Coronary artery (tissue), 2 donors: ENCODE measurements at regions not wholly inside any gene's neighbourhood (a gene's known extent, or its start where the extent isn't known, plus 50 kb on each side); places are given as distances from the start of the nearest gene placed in this dataset.

Experiments used
- DNase-seq: peaks from one replicate; pipeline ENCODE4 v3.0.0-alpha.2; 2017; ENCODE audit warnings: low spot score
- H3K27ac ChIP-seq, 2 donors: fragments of 200-600 bp; sonication (generic); one replicate each; pipeline ENCODE4 v1.5.1; 2016 to 2019
- H3K4me3 ChIP-seq: fragments of 200-600 bp; sonication (generic); 2 replicates; pipeline ENCODE4 v1.5.1; 2016; ENCODE audit warnings: mild to moderate bottlenecking, moderate library complexity
- TF ChIP-seq, protein P1 (sequence below): fragments of 200-600 bp; sonication (generic); IDR thresholded peaks from one replicate; pipeline ENCODE4 v1.5.1; 2019; ENCODE audit warnings: antibody characterized with exemption

DNA sequence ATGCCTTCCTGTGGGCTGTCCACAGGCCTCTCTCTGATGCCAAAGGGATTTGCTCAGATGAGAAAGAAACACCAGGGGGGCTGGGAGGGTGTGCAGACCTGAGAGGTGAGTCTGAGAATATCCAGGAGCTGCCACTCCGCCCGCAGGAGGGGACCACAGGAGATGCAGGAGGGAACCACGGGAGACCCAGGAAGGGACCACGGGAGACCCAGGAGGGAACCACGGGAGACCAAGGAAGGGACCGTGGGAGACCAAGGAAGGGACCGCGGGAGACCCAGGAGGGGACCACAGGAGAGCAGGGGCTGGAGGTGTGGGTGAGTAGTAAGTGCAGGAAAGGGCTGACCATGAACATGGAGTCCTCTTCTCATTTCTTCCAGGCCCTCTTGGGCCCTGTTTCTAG, 74.6 kb upstream of the SFSWAP start:
- TF ChIP-seq, protein P1, sequence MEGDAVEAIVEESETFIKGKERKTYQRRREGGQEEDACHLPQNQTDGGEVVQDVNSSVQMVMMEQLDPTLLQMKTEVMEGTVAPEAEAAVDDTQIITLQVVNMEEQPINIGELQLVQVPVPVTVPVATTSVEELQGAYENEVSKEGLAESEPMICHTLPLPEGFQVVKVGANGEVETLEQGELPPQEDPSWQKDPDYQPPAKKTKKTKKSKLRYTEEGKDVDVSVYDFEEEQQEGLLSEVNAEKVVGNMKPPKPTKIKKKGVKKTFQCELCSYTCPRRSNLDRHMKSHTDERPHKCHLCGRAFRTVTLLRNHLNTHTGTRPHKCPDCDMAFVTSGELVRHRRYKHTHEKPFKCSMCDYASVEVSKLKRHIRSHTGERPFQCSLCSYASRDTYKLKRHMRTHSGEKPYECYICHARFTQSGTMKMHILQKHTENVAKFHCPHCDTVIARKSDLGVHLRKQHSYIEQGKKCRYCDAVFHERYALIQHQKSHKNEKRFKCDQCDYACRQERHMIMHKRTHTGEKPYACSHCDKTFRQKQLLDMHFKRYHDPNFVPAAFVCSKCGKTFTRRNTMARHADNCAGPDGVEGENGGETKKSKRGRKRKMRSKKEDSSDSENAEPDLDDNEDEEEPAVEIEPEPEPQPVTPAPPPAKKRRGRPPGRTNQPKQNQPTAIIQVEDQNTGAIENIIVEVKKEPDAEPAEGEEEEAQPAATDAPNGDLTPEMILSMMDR = no peak
- Histone ChIP-seq H3K27ac (no peak overlapping the region), H3K4me3 (no peak overlapping the region)
- no peak for DNase-seq

DNA sequence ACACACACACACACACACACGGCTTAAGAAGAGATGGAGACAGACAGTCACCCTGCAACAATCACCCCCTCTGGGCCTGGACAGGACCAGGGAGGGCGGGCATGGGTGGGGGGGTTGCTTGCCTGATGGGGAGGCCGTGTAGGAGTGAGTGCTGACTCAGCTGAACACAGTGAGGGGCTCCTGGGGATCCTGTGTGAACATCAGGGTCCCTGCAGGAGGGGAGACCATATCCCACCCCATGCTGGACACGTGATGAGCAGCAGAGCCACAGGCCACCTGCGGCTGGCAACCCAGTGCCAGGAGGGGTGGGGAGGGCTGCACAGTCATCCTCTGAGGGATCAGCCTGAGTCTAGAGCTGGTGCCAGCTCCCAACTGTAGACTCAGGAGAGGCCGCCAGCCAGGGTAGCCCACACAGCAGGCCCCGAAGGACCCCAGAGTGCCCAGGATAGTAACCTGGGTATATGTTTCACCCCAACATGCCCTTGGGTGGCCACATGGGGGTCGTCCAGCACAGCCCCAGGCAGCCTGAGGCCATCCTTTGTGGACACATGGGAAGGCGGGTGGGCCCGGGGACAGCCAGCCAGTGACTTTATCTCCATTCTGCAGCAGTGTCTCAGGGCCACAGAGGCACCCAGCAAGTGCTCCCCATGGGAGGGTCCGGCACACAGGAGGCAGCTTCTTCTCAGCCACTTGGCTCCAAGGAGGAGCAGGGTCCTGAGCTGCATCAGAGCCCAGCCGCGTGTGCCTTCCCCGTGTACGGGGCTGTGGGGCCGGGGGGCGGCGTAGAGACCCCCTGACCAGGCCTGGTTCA, 73.7 kb upstream of the SFSWAP start:
- no peak overlapping the region for H3K27ac ChIP-seq
- TF ChIP-seq, protein P1 = no peak
- H3K4me3 ChIP-seq = no peak overlapping the region
- DNase-seq = no peak

DNA sequence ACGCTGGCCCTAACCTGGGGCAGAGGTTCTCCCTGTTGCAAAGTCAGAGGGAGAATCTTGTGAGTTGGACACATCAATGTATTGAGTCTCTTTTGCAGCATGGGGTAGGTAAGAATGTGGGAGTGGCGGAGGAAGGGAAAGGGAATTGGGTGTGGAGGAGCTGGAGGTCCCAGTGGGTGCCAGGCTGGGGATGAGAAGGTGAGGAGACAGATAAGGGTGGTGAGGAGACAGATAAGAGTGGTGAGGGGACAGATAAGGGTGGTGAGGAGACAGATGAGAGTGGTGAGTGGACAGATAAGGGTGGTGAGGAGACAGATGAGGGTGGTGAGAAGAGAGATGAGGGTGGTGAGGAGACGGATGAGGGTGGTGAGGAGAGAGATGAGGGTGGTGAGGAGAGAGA, 72.9 kb upstream of the SFSWAP start:
- Histone ChIP-seq H3K4me3 (no peak overlapping the region), H3K27ac (no peak overlapping the region)
- no peak for DNase-seq
- TF ChIP-seq, protein P1 = no peak

DNA sequence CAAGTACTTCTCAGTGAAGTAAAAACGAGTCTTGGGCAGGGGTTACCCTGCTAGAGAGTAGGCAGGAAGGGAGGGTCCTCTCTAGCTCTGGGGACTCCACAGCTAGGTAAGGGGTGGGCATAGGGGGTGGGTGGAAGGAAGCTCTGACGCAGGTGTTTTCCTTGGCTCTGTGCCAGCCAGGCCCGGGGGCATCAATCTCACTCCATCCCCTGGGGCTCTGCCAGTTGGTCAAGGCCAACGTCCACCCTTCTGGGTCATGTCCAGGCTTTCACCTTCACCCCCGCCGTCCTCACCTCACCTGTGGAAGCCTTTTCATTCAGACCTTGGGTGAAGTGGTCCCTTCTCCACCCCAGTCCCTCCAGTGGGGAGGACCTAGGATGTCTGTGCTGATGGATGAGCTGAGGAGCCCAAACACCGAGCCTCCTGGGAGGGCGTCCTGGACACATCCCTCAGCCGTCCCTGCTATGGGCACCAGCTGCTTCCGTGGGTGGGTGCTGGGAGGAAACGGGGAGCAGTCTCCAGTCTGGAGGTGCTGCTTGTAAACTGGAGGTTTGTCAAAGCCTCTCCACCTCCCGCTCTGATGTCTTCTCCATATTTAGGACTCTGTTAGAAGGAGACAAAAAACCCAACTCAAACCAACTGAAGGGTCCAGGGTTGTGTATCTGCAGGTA, 71.5 kb upstream of the SFSWAP start:
- TF ChIP-seq, protein P1 = no peak

DNA sequence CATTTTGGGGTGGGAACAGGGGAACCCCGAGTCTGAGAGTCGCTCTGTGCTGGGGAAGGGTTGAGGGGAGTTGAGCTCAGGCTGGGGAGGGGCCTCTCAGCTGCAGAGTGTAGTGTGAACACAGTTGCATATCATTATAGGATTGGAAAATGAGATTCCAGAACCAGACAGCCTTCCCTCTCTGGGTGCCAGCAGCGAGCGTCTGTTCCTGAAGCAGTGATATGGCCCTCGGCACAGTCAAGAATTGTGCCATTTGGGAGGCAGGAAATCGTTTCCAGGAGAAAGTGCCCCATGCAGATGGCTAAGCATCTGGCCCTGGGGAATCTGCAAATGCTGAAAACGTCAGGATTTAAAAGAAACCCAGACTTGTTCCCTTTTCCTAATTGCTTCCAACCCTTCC, 70.4 kb upstream of the SFSWAP start:
- Histone ChIP-seq H3K4me3 (no peak overlapping the region), H3K27ac (no peak overlapping the region)
- TF ChIP-seq, protein P1 = no peak
- no peak for DNase-seq

More for the DNA sequence above, 71.5 kb upstream of the SFSWAP start:
- Histone ChIP-seq H3K4me3 (no peak overlapping the region), H3K27ac (no peak overlapping the region)
- no peak for DNase-seq

DNA sequence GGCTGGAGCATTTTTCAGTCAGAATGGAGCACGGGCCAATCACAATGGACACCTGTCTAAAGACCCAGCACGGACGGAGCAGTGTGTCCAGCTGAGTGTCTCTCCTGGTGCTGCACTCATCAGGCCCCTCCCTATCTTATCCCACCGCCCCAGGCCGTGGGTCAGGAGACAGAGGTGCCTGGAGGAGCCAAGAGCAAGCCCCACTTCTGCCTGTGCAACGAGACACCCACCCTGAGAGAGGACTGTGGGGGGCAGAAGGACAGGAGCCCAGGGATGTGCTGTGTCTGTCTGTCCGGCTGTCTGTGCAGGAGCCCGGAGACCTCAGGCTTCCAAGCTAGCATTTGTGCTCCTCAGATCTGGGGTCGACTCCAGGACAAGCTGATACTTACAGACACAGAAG, 69.6 kb upstream of the SFSWAP start:
- no peak overlapping the region for H3K27ac ChIP-seq

More for the DNA sequence above, 69.6 kb upstream of the SFSWAP start:
- no peak for DNase-seq
- TF ChIP-seq, protein P1 = no peak
- H3K4me3 ChIP-seq = no peak overlapping the region
